Activated T-helper 1 cell treated with Interleukin-2 at 50 U/mL for 16 hours (primary cell): ENCODE measurements at regions not wholly inside any gene's neighbourhood (a gene's known extent, or its start where the extent isn't known, plus 50 kb on each side); places are given as distances from the start of the nearest gene placed in this dataset.
"Not testable (repeated sequence)": the region's sequence is repeated elsewhere in the genome, so short reads cannot be mapped to it uniquely, and the experiment has no call there.

Experiments
- DNase-seq: peaks from one replicate; pipeline ENCODE4 v3.0.0-alpha.2; 2020; ENCODE audit warnings: low read depth

GRCh38 chr6:104506429-104506828 lies 353.3 kb downstream of the HACE1 start:
- DNase-seq: no peak

GRCh38 chr6:104505838-104506237 lies 353.9 kb downstream of the HACE1 start:
- DNase-seq: no peak

- no peak for DNase-seq
Observed at GRCh38 chr6:104500265-104500664, 359.5 kb downstream of the HACE1 start.

- DNase-seq: no peak
Observed at GRCh38 chr6:104486035-104486434, 373.7 kb downstream of the HACE1 start.

GRCh38 chr6:104484626-104485025 lies 375.1 kb downstream of the HACE1 start:
- DNase-seq: no peak

- no peak for DNase-seq
Observed at GRCh38 chr6:104484191-104484590, 375.5 kb downstream of the HACE1 start.

- no peak for DNase-seq
Observed at GRCh38 chr6:104483225-104483834, 376.4 kb downstream of the HACE1 start.

GRCh38 chr6:104477569-104477968 lies 382.1 kb downstream of the HACE1 start:
- no peak for DNase-seq

- no peak for DNase-seq
Observed at GRCh38 chr6:104473021-104473429, 386.7 kb downstream of the HACE1 start.

- no peak for DNase-seq
Observed at GRCh38 chr6:104472021-104472901, 387.5 kb downstream of the HACE1 start.

GRCh38 chr6:104466306-104466705 lies 393.4 kb downstream of the HACE1 start:
- no peak for DNase-seq

GRCh38 chr6:104462811-104463599 lies 396.7 kb downstream of the HACE1 start:
- no peak for DNase-seq

- no peak for DNase-seq
Observed at GRCh38 chr6:104460738-104461483, 398.8 kb downstream of the HACE1 start.

GRCh38 chr6:104459543-104459942 lies 400.2 kb downstream of the HACE1 start:
- DNase-seq: no peak

- no peak for DNase-seq
Observed at GRCh38 chr6:104449918-104450317, 409.8 kb downstream of the HACE1 start.

GRCh38 chr6:104446101-104447080 lies 413.3 kb downstream of the HACE1 start:
- not testable (repeated sequence) for DNase-seq

GRCh38 chr6:104434519-104434918 lies 425.2 kb downstream of the HACE1 start:
- DNase-seq: no peak

GRCh38 chr6:104431096-104431495 lies 428.6 kb downstream of the HACE1 start:
- no peak for DNase-seq

GRCh38 chr6:104428184-104428583 lies 431.5 kb downstream of the HACE1 start:
- no peak for DNase-seq

GRCh38 chr6:104423691-104424090 lies 436.0 kb downstream of the HACE1 start:
- no peak for DNase-seq

GRCh38 chr6:104421650-104422049 lies 438.1 kb downstream of the HACE1 start:
- DNase-seq: no peak
